Hypothalamus (tissue), 51 donors: ENCODE measurements at regions not wholly inside any gene's neighbourhood (a gene's known extent, or its start where the extent isn't known, plus 50 kb on each side); places are given as distances from the start of the nearest gene placed in this dataset.
"Not testable (repeated sequence)": the region's sequence is repeated elsewhere in the genome, so short reads cannot be mapped to it uniquely, and the experiment has no call there.

ENCODE experiments used
- DNase-seq, 51 donors: peaks; one replicate each; lab custom pipeline; 2025; lab: John Stamatoyannopoulos, UW

- DNase-seq, result no peak
Observed at GRCh38 chr7:124179641-124180040, 146.8 kb upstream of the TMEM229A start.

- DNase-seq, result no peak
Observed at GRCh38 chr7:124177891-124178290, 145.0 kb upstream of the TMEM229A start.

GRCh38 chr7:124171812-124172211 is 138.9 kb upstream of the TMEM229A start:
- DNase-seq, result not testable (repeated sequence)

- DNase-seq, result peak in 29 of 51 donors; percentile 0 to 73 (median 29)
Observed at GRCh38 chr7:124171068-124171467, 138.2 kb upstream of the TMEM229A start.

- no peak for DNase-seq
Observed at GRCh38 chr7:124168616-124169015, 135.7 kb upstream of the TMEM229A start.

- no peak for DNase-seq
Observed at GRCh38 chr7:124162667-124163066, 129.8 kb upstream of the TMEM229A start.

GRCh38 chr7:124155432-124156022 is 122.7 kb upstream of the TMEM229A start:
- peak in 1 of 51 donors; percentile 23 for DNase-seq

- peak in 8 of 51 donors; percentile 1 to 38 (median 8) for DNase-seq
Observed at GRCh38 chr7:124152859-124153692, 120.2 kb upstream of the TMEM229A start.

GRCh38 chr7:124137664-124138063 is 104.8 kb upstream of the TMEM229A start:
- no peak for DNase-seq

- DNase-seq, result no peak
Observed at GRCh38 chr7:124124201-124124600, 91.3 kb upstream of the TMEM229A start.

- no peak for DNase-seq
Observed at GRCh38 chr7:124120911-124121310, 88.0 kb upstream of the TMEM229A start.

GRCh38 chr7:124113045-124113444 is 80.2 kb upstream of the TMEM229A start:
- DNase-seq, result no peak

GRCh38 chr7:124106575-124106974 is 73.7 kb upstream of the TMEM229A start:
- no peak for DNase-seq

- DNase-seq, result peak in 2 of 51 donors; percentile 7
Observed at GRCh38 chr7:124101173-124101768, 68.4 kb upstream of the TMEM229A start.

GRCh38 chr7:124100190-124100589 is 67.3 kb upstream of the TMEM229A start:
- DNase-seq, result no peak

GRCh38 chr7:124099585-124099984 is 66.7 kb upstream of the TMEM229A start:
- DNase-seq, result not testable (repeated sequence)

- no peak for DNase-seq
Observed at GRCh38 chr7:124089621-124090020, 56.8 kb upstream of the TMEM229A start.

GRCh38 chr7:124088590-124088989 is 55.7 kb upstream of the TMEM229A start:
- DNase-seq, result no peak

GRCh38 chr7:124086843-124087242 is 54.0 kb upstream of the TMEM229A start:
- DNase-seq, result no peak

- peak in 35 of 51 donors; percentile 1 to 89 (median 48) for DNase-seq
Observed at GRCh38 chr7:124085179-124085578, 52.3 kb upstream of the TMEM229A start.

GRCh38 chr7:124084024-124084423 is 51.2 kb upstream of the TMEM229A start:
- no peak for DNase-seq
